Upper lobe of right lung (tissue), 1 donor: ENCODE measurements at regions not wholly inside any gene's neighbourhood (a gene's known extent, or its start where the extent isn't known, plus 50 kb on each side); places are given as distances from the start of the nearest gene placed in this dataset.

Experiments
- ATAC-seq: fragments of 200-7000 bp; cut with Tn5 transposase; one replicate; pipeline ENCODE4 v1.9.1; 2020; ENCODE audit warnings: mild to moderate bottlenecking, moderate library complexity
- DNase-seq: peaks from one replicate; pipeline ENCODE4 v3.0.0-alpha.2; 2020
- H3K27ac ChIP-seq: fragments of 200-600 bp; one replicate; pipeline ENCODE4 v1.8.0; 2022
- H3K27me3 ChIP-seq: fragments of 200-600 bp; one replicate; pipeline ENCODE4 v1.8.0; 2022; ENCODE audit warnings: mild to moderate bottlenecking
- H3K36me3 ChIP-seq: fragments of 200-600 bp; one replicate; pipeline ENCODE4 v1.8.0; 2022
- H3K4me1 ChIP-seq: fragments of 200-600 bp; one replicate; pipeline ENCODE4 v1.8.0; 2022
- H3K4me3 ChIP-seq: fragments of 200-600 bp; one replicate; pipeline ENCODE4 v1.8.0; 2022; ENCODE audit warnings: mild to moderate bottlenecking
- H3K9me3 ChIP-seq: fragments of 200-600 bp; one replicate; pipeline ENCODE4 v1.8.0; 2022
- intact Hi-C: fragments of 100-400 bp; cut with DNase I; formaldehyde crosslinking; loops from one replicate; pipeline ENCODE4 v1.11.0; 2022
- TF ChIP-seq, protein P1 (sequence below): fragments of 200-600 bp; IDR thresholded peaks from one replicate; pipeline ENCODE4 v1.8.0; 2022; ENCODE audit warnings: antibody characterized with exemption
- donor health status: DM: no; HTN: yes; CAD: no; lungs with severe emphysema.

DNA sequence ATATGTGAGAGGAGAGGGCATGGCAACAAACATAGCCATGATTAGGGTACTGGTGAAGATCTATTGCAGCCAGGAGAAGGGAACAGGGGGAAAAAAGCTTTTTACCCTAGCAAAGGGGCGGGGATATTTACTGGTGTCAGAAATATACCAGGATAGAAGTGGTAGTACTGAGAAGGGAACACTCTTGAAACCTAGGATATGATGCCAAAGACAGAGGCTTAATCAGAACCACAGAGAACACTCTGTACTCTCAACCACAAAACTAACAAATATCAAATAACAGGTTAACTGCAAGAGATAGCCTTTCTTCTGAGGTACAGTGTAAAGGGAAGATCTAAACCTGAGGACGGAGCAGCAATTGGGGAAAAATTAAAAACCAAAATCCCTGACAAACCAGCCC is 112.2 kb downstream of the KIF2B start:
- intact Hi-C loops: no loop called here
- DNase-seq (no peak), ATAC-seq (no peak)
- H3K9me3 ChIP-seq: no peaks in the 10 kb centered on the region
- H3K4me3 ChIP-seq: no peak overlapping the region
- H3K27me3 ChIP-seq: no peaks in the 10 kb centered on the region
- H3K27ac ChIP-seq: no peak overlapping the region
- TF ChIP-seq, protein P1, sequence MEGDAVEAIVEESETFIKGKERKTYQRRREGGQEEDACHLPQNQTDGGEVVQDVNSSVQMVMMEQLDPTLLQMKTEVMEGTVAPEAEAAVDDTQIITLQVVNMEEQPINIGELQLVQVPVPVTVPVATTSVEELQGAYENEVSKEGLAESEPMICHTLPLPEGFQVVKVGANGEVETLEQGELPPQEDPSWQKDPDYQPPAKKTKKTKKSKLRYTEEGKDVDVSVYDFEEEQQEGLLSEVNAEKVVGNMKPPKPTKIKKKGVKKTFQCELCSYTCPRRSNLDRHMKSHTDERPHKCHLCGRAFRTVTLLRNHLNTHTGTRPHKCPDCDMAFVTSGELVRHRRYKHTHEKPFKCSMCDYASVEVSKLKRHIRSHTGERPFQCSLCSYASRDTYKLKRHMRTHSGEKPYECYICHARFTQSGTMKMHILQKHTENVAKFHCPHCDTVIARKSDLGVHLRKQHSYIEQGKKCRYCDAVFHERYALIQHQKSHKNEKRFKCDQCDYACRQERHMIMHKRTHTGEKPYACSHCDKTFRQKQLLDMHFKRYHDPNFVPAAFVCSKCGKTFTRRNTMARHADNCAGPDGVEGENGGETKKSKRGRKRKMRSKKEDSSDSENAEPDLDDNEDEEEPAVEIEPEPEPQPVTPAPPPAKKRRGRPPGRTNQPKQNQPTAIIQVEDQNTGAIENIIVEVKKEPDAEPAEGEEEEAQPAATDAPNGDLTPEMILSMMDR: no peak
- no peaks in the 10 kb centered on the region for H3K4me1 ChIP-seq
- H3K36me3 ChIP-seq: no peaks in the 10 kb centered on the region

DNA sequence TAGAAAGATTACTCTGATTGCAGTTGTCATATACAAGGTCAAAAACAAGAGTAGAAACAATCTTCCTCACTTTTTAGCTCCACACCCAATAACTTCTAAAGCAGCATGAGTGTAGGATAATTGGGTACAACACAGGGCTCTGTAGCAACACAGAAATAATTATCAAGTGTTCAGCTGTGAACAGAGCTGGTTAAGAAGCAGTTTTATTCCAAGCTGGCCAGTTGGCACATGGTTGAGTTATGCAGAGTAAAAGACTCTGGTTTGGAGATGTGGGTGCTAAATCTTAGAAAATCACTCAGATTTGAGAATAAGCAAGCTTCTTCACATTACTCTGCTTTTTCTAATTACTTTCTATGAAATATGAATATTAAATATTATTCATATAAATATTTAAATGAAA is 118.5 kb downstream of the KIF2B start:
- intact Hi-C loops: loop anchor here (2.0 kb wide), 1 partner anchor 54 kb away; no protein-coding TSS in a partner anchor
- Histone ChIP-seq H3K36me3 (no peaks in the 10 kb centered on the region), H3K4me1 (no peaks in the 10 kb centered on the region), H3K27ac (no peak overlapping the region), H3K27me3 (no peaks in the 10 kb centered on the region), H3K4me3 (no peak overlapping the region), H3K9me3 (no peaks in the 10 kb centered on the region)
- TF ChIP-seq, protein P1: no peak
- DNase-seq (no peak), ATAC-seq (no peak)

DNA sequence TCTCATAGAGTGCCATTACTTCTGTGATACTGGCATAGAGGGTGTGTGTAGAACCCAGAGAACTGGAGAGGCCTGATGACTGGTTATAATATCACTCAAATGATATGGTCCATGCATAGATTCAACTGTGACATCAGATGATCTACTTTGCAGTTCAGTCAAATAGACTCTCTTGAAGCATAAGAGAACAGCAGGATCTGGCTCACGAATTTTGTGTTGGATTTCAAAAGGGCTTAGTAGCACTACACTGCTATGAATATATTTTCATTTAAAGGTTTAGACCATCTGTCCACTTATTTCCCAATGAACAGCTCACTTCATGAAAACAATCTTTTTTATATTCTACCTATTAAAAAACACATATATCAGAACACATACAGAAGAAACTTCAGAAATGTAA is 119.7 kb downstream of the KIF2B start:
- intact Hi-C loops: no loop called here
- DNase-seq: no peak
- ATAC-seq: no peak
- TF ChIP-seq, protein P1: no peak
- H3K9me3 ChIP-seq: no peaks in the 10 kb centered on the region
- no peaks in the 10 kb centered on the region for H3K36me3 ChIP-seq
- H3K4me1 ChIP-seq: no peaks in the 10 kb centered on the region
- no peaks in the 10 kb centered on the region for H3K27me3 ChIP-seq
- H3K27ac ChIP-seq: no peak overlapping the region
- H3K4me3 ChIP-seq: no peak overlapping the region

DNA sequence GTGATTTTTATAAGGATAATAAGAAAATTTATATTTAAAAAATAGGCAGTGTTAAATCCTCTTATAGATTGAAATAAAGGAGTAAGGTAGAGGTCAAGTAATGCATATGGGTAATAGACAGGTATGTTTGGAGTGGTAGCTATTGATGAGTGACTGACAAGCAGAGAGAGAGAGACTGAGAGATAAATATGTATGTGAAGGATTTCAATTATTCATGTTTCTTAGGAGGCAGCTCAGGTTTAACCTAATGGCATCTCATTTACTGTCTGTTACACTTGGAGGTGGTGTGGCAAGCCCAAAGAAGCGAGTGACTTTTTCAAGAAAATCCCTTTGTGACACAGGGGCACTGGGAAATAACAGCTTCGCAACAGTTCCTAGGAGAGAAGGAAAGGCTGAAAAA is 120.2 kb downstream of the KIF2B start:
- no peaks in the 10 kb centered on the region for H3K36me3 ChIP-seq
- intact Hi-C loops: no loop called here

DNA sequence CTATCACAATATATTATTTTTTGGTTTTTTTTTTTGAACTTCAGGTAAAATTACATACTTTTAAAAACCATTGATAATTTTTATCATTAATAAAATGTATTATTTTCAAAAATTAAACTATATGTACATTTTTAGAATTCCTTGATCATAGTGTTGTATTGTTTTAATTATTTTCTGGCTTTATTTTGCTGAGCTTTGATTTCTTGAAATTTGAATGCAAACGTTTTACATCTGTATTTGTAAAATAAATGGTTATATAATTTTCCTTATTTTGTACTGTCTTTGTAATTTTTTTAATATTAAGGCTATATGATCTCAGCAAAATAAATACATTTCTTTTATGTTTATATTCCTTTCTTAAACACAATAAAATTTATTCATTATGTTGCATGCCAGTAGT is 125.6 kb downstream of the KIF2B start:
- no peaks in the 10 kb centered on the region for H3K27me3 ChIP-seq
- H3K9me3 ChIP-seq: peaks cover 9% of the 10 kb centered on the region
- H3K36me3 ChIP-seq: no peaks in the 10 kb centered on the region
- DNase-seq (no peak), ATAC-seq (no peak)
- TF ChIP-seq, protein P1: no peak
- H3K27ac ChIP-seq: no peak overlapping the region
- H3K4me3 ChIP-seq: no peak overlapping the region
- no peaks in the 10 kb centered on the region for H3K4me1 ChIP-seq
- intact Hi-C loops: no loop called here

More for the DNA sequence above, 120.2 kb downstream of the KIF2B start:
- DNase-seq (no peak), ATAC-seq (no peak)
- H3K4me1 ChIP-seq: no peaks in the 10 kb centered on the region
- no peak overlapping the region for H3K4me3 ChIP-seq
- no peaks in the 10 kb centered on the region for H3K27me3 ChIP-seq
- no peaks in the 10 kb centered on the region for H3K9me3 ChIP-seq
- no peak overlapping the region for H3K27ac ChIP-seq
- TF ChIP-seq, protein P1: no peak

DNA sequence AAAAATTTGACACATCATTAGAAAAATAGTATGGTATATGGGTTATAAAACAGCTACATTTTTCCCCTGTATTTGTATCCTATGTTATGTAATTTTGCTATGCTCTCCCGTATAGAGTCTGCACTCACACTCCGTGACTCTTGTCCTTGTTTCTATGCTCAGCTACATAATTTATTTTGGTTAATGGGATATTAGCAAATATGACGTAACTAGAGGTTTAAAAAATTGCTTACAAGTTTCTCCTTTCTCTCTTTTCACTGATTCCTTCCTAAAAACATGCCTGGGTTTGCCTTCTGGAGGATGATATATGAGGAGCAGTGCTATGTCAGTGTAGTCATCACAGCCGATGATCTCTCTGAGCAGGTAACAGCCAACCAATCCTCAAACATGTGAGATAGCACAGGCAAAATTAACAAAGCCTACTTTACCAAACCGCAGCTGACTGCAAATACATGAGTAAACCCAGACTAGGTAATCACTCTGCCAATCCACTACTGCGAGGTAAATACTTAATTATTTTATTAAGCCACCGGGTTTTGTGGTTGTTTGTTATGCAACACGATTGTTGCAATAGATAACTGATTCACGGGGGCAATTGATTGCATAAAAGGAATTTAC is 126.9 kb downstream of the KIF2B start:
- H3K9me3 ChIP-seq: peaks cover 9% of the 10 kb centered on the region
- TF ChIP-seq, protein P1: no peak
- H3K4me3 ChIP-seq: no peak overlapping the region
- ATAC-seq (no peak), DNase-seq (no peak)
- H3K27ac ChIP-seq: no peak overlapping the region
- no peaks in the 10 kb centered on the region for H3K36me3 ChIP-seq
- no peaks in the 10 kb centered on the region for H3K4me1 ChIP-seq
- intact Hi-C loops: no loop called here
- H3K27me3 ChIP-seq: no peaks in the 10 kb centered on the region
